NB4 (cell line): ENCODE measurements at regions not wholly inside any gene's neighbourhood (a gene's known extent, or its start where the extent isn't known, plus 50 kb on each side); places are given as distances from the start of the nearest gene placed in this dataset.
A peak's percentile ranks its signal among the peaks of the same experiment; 100 is the strongest.

Experiments used
- DNase-seq: peaks from one replicate; pipeline ENCODE4 v3.0.0; 2010; ENCODE audit warnings: low read depth
- H3K4me3 ChIP-seq: one replicate; pipeline ENCODE4 v1.5.1; 2011; ENCODE audit warnings: mild to moderate bottlenecking, low read depth, low read length, moderate library complexity
- MAX ChIP-seq: IDR thresholded peaks from 2 replicates; pipeline ENCODE4 v1.6.1; 2011; ENCODE audit warnings: low read depth, low read length
- MYC ChIP-seq: IDR thresholded peaks from 2 replicates; pipeline ENCODE4 v1.6.1; 2011; ENCODE audit warnings: low read depth, low read length
- POLR2A ChIP-seq: IDR thresholded peaks from 2 replicates; pipeline ENCODE4 v1.6.1; 2011; ENCODE audit warnings: mild to moderate bottlenecking; ENCODE audit not compliant: insufficient read length; ENCODE audit errors: extremely low read depth
- TF ChIP-seq, protein P1 (sequence below): IDR thresholded peaks from one replicate; pipeline ENCODE4 v1.5.1; 2012; ENCODE audit warnings: low read depth, low read length

DNA sequence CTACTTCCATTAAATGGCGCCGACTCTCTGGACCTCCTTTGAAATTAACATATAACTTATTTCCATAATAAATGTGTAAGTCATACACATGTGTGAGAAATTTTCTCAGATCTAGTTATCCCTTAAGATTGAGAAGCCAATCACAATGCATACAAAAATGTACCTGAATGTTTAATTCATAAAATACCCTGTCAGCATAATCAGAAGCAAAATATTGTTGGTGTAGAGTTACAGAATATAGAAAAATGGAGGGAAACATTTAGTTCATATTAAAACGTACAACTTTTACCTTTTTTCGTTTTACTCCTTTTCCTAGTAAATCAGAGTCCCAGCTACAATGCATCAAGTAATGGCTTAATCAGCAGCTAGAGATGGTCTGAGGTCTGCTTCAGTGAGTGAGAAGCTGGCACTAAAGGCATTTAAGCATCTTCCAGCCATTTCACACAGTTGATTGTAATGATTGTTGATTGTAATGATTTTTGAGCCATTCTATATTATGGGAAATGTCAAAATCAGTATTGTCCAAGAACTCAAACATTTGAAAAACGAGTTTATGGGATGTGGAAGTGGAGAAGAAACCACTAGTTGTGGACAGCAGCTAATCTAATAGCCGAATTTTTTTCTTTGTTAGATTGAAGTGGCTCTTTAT is 81.8 kb downstream of the ANXA1 start:
- TF ChIP-seq, protein P1, sequence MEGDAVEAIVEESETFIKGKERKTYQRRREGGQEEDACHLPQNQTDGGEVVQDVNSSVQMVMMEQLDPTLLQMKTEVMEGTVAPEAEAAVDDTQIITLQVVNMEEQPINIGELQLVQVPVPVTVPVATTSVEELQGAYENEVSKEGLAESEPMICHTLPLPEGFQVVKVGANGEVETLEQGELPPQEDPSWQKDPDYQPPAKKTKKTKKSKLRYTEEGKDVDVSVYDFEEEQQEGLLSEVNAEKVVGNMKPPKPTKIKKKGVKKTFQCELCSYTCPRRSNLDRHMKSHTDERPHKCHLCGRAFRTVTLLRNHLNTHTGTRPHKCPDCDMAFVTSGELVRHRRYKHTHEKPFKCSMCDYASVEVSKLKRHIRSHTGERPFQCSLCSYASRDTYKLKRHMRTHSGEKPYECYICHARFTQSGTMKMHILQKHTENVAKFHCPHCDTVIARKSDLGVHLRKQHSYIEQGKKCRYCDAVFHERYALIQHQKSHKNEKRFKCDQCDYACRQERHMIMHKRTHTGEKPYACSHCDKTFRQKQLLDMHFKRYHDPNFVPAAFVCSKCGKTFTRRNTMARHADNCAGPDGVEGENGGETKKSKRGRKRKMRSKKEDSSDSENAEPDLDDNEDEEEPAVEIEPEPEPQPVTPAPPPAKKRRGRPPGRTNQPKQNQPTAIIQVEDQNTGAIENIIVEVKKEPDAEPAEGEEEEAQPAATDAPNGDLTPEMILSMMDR = no peak
- TF ChIP-seq POLR2A = no peak
- no peak for TF ChIP-seq MAX
- TF ChIP-seq MYC = no peak
- DNase-seq = no peak
- no peak overlapping the region for H3K4me3 ChIP-seq

DNA sequence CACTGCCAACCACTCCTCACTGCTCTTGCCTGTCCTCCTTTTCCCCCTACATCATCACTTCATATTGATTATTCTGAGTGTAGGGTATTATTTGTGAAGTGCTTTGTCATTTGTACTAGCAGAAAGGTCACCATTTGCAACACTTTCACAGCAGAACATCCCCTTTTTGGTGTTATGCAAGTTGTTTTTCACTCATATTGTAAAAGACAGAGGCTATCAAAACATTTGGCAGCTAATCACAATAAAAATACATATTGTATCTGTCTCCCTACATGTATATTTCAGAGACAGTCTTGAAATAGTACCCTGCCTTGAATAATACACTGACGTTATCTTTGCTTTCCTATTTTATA is 82.3 kb downstream of the ANXA1 start:
- TF ChIP-seq MAX = no peak
- TF ChIP-seq MYC = no peak
- TF ChIP-seq POLR2A = no peak
- TF ChIP-seq, protein P1 = no peak
- no peak for DNase-seq
- no peak overlapping the region for H3K4me3 ChIP-seq

DNA sequence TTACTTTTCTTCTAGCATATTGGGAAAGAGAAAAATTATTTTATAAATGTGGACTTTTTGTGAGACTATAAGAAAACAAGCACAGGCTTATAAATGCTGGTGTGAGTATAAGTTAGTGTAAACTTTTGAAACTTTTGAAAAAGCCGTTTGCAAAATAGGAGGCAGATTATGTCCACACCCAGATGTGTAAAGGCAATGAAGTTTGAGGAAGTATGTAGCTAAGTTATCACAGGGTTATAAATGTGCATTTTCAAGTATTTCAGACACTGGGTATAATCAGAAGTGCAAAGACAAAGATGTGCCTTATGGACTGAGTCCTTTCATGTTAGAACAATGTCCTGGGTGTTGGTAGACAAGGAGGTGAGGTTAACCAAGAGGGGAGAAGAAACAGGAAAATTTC is 85.5 kb downstream of the ANXA1 start:
- TF ChIP-seq, protein P1 = no peak
- TF ChIP-seq POLR2A (no peak), MAX (no peak), MYC (no peak)
- peak; percentile 22 for DNase-seq
- H3K4me3 ChIP-seq = no peak overlapping the region

- DNase-seq = no peak
- no peak overlapping the region for H3K4me3 ChIP-seq
- TF ChIP-seq, protein P1 = no peak
- TF ChIP-seq POLR2A (no peak), MAX (no peak), MYC (no peak)
Measured at GRCh38 chr9:73239570-73240265, 88.1 kb downstream of the ANXA1 start.

DNA sequence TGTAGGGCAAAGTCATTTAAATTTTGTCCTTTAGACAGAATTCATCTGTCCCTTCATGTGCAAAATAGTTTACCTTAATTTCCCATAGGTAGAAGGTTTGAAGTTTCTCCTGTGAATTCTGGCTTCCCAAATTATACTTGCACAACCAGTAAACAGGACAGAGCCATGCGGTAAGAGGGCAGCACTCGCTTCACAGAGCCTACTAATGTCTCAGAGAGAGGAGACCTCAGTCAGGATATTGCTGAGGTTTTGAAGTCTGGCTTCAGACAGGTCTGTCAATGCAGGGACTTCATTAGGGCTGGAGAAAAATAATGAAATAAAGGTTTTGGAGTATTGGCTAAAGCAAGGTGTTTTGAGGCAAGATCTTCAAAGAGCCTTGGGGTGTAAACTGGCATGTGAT is 91.4 kb downstream of the ANXA1 start:
- no peak overlapping the region for H3K4me3 ChIP-seq
- DNase-seq = no peak
- TF ChIP-seq, protein P1 = no peak
- TF ChIP-seq MYC (no peak), POLR2A (no peak), MAX (no peak)
